ENCODE measurements at regions not wholly inside any gene's neighbourhood (a gene's known extent, or its start where the extent isn't known, plus 50 kb on each side); places are given as distances from the start of the nearest gene placed in this dataset.

DNA sequence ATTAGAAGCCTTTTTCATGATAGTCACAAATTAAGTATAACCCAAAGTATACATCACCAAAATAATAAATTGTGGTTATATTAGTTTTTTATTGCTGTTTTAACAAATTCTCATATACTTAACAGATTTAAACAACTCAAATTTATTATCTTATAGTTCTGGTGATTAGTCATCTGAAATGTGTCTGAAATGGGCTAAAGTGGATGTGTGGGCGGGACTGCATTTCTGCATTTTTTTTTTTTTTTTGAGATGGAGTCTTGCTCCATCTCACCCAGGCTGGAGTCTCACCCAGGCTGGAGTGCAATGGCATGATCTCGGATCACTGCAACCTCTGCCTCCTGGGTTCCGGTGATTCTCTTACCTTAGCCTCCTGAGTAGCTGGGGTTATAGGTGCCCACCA lies 891.5 kb upstream of the CELF2 start:
- TF ChIP-seq CTCF (IDR thresholded peaks at IDR 0.05; ENCODE audit: insufficient read depth, low read length), result no peak
- no peak for TF ChIP-seq REST (IDR thresholded peaks at IDR 0.05; ENCODE audit: insufficient replicate concordance, low read depth)

All from HL-60 (cell line).